Left ventricle myocardium inferior (tissue), 1 donor: ENCODE measurements at regions not wholly inside any gene's neighbourhood (a gene's known extent, or its start where the extent isn't known, plus 50 kb on each side); places are given as distances from the start of the nearest gene placed in this dataset.

Experiments used
- DNase-seq: peaks from one replicate; pipeline ENCODE4 v3.0.0-alpha.2; 2020
- H3K27ac ChIP-seq: fragments of 200-600 bp; replicated peaks from 2 replicates; pipeline ENCODE4 v1.8.0; 2021
- H3K27me3 ChIP-seq: fragments of 200-600 bp; 2 replicates; pipeline ENCODE4 v1.8.0; 2021; ENCODE audit warnings: low read depth
- H3K36me3 ChIP-seq: fragments of 200-600 bp; 2 replicates; pipeline ENCODE4 v1.8.0; 2021
- H3K4me1 ChIP-seq: fragments of 200-600 bp; 2 replicates; pipeline ENCODE4 v1.8.0; 2021
- H3K4me3 ChIP-seq: fragments of 200-600 bp; 2 replicates; pipeline ENCODE4 v1.8.0; 2021; ENCODE audit warnings: mild to moderate bottlenecking, moderate library complexity
- H3K9me3 ChIP-seq: fragments of 200-600 bp; replicated peaks from 2 replicates; pipeline ENCODE4 v1.8.0; 2021
- intact Hi-C: fragments of 100-400 bp; cut with micrococcal nuclease; formaldehyde crosslinking; loops from one replicate; pipeline ENCODE4 v1.11.0; 2022
- TF ChIP-seq, protein P1 (sequence below): fragments of 200-600 bp; IDR thresholded peaks from 2 replicates; pipeline ENCODE4 v1.8.0; 2021; ENCODE audit warnings: antibody characterized with exemption, mild to moderate bottlenecking, borderline replicate concordance
- donor health status: DM: no; HTN: yes; CAD: no; lungs with severe emphysema.

DNA sequence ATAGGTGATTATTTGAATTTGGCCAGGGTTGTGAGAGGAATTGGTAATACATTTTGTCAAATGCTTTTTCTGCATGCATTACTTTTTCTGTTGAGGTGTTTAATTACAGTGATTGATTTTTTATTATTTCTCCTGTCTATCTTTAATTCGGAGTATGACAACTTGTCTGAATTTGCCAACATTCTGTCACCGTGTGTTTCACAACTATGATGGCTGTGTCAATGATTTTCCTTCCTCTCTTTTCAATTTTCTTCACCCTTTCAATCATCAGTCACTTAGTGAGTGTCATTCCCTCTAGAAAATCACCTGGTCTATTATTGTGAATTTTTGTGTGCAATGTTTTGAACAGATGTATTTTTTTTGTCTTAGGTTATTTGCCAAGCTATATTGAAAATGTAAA is 1221.4 kb upstream of the CDH18 start:
- Histone ChIP-seq H3K27me3 (no peaks in the 10 kb centered on the region), H3K4me1 (no peaks in the 10 kb centered on the region), H3K36me3 (no peaks in the 10 kb centered on the region), H3K4me3 (no peak overlapping the region), H3K27ac (no peak overlapping the region), H3K9me3 (no peaks in the 10 kb centered on the region)
- TF ChIP-seq, protein P1, sequence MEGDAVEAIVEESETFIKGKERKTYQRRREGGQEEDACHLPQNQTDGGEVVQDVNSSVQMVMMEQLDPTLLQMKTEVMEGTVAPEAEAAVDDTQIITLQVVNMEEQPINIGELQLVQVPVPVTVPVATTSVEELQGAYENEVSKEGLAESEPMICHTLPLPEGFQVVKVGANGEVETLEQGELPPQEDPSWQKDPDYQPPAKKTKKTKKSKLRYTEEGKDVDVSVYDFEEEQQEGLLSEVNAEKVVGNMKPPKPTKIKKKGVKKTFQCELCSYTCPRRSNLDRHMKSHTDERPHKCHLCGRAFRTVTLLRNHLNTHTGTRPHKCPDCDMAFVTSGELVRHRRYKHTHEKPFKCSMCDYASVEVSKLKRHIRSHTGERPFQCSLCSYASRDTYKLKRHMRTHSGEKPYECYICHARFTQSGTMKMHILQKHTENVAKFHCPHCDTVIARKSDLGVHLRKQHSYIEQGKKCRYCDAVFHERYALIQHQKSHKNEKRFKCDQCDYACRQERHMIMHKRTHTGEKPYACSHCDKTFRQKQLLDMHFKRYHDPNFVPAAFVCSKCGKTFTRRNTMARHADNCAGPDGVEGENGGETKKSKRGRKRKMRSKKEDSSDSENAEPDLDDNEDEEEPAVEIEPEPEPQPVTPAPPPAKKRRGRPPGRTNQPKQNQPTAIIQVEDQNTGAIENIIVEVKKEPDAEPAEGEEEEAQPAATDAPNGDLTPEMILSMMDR: no peak
- no peak for DNase-seq
- intact Hi-C loops: no loop called here

DNA sequence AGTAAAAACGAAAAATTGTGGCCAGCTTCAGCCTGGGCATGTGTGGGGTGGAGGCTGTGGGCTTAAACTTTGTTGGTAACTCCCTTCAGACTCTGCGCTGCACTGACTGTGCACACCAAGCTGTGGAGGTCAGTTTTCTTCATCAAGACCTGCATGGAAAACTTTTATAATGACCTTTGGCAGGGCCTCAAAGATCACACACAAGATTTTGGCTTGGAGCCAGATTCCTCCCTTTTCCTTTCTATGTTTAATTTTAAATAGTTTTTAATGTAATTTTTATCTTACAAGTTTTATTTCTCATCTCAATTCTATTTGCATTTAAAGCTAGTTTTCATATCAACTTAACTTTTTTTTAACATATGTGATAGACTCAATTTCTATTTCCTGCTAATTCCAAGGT is 1211.1 kb upstream of the CDH18 start:
- H3K36me3 ChIP-seq: no peaks in the 10 kb centered on the region
- no peak overlapping the region for H3K27ac ChIP-seq
- H3K27me3 ChIP-seq: no peaks in the 10 kb centered on the region
- intact Hi-C loops: no loop called here
- DNase-seq: no peak
- TF ChIP-seq, protein P1: no peak
- H3K4me1 ChIP-seq: no peaks in the 10 kb centered on the region
- H3K4me3 ChIP-seq: no peak overlapping the region
- H3K9me3 ChIP-seq: peaks cover 6% of the 10 kb centered on the region

DNA sequence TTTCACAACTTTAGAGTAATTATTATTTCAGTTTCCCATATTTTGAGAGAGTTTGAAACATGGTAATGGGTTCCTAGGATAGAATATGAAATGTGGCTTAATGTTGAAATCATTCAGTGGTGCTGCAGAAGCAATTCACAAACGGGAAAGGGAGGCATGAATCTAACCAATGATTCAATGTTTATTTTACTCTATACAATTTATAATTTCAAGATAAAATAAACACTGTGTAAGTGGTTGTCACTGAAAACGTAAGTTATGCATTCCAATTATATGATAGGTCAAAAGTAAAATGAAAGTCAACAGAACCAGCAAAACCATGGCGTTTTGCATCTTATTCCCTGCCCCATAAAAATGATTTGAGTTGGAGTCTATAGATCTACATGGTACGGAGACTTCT is 1207.1 kb upstream of the CDH18 start:
- intact Hi-C loops: no loop called here
- no peaks in the 10 kb centered on the region for H3K4me1 ChIP-seq
- DNase-seq: no peak
- H3K27me3 ChIP-seq: no peaks in the 10 kb centered on the region
- TF ChIP-seq, protein P1: no peak
- H3K27ac ChIP-seq: no peak overlapping the region
- H3K4me3 ChIP-seq: no peak overlapping the region
- no peaks in the 10 kb centered on the region for H3K36me3 ChIP-seq
- peaks cover 6% of the 10 kb centered on the region for H3K9me3 ChIP-seq

DNA sequence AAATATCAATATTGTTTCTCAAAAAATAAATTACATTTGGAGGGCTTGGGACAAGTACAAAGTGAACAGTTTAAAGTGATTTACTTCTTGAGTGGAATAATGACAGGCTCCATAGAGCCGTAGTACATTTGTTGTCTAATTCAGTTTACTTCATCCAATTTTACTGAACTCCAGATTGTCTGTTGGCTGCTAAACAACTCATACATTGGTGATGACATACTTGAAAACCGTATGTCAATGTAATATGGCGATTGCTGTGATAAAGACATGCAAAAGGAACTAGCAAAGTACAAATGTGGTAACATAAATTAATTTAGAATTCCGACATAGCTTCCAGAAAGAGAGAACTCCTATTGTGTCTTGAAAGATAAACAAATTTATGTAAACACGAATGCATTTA is 1197.5 kb upstream of the CDH18 start:
- no peak overlapping the region for H3K4me3 ChIP-seq
- no peaks in the 10 kb centered on the region for H3K27me3 ChIP-seq
- no peak overlapping the region for H3K27ac ChIP-seq
- H3K4me1 ChIP-seq: no peaks in the 10 kb centered on the region
- H3K9me3 ChIP-seq: no peaks in the 10 kb centered on the region
- H3K36me3 ChIP-seq: no peaks in the 10 kb centered on the region
- TF ChIP-seq, protein P1: no peak
- DNase-seq: no peak
- intact Hi-C loops: no loop called here

DNA sequence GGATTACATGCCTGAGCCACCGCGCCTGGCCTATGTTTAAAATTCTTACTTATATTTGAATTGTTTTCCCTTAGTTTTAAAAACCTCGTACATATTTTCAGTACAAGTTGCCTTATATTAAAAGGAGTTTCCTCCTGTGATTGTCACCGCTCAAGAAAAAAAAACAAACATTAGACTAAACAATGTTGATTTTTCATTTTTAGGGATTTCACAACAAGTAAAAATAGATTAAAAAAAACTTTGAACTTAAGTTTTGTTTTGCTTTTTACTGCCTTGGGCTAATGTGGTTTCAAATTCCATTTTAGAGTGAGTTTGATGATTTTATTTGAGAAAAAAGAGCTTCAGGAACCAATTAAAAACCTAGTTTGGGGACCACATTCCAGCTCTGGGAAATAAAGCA is 1196.6 kb upstream of the CDH18 start:
- H3K27ac ChIP-seq: no peak overlapping the region
- no peak overlapping the region for H3K4me3 ChIP-seq
- H3K27me3 ChIP-seq: no peaks in the 10 kb centered on the region
- H3K9me3 ChIP-seq: no peaks in the 10 kb centered on the region
- intact Hi-C loops: no loop called here
- TF ChIP-seq, protein P1: no peak
- no peak for DNase-seq
- no peaks in the 10 kb centered on the region for H3K36me3 ChIP-seq
- H3K4me1 ChIP-seq: no peaks in the 10 kb centered on the region

DNA sequence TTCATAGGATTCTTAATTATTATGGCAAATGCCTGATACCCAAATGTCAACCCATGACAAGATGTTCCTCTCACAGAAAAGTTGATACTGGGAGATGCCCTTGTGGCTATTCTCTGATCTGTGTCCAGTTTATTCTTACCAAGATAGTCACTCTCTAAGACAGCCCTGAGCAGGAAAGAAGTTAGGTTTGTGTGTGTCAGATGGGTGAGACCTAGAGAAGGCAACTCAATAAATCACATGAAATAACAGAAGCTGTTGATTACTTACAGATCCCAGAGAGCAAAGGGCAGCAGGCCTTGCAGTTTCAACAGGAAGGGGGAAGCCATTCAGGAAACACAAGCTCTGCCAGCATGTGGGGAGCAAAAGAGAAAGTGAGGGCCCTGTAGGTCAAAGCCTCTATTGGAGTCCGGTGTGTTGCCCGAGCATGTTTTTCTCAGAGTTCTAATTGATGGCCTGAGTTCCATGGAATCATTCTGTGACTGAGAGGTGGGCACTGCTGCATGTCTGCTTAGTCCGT is 1193.7 kb upstream of the CDH18 start:
- intact Hi-C loops: no loop called here
- TF ChIP-seq, protein P1: no peak
- no peak for DNase-seq
- Histone ChIP-seq H3K4me3 (no peak overlapping the region), H3K4me1 (no peaks in the 10 kb centered on the region), H3K27me3 (no peaks in the 10 kb centered on the region), H3K36me3 (no peaks in the 10 kb centered on the region), H3K9me3 (no peaks in the 10 kb centered on the region), H3K27ac (no peak overlapping the region)
